ENCODE measurements at regions not wholly inside any gene's neighbourhood (a gene's known extent, or its start where the extent isn't known, plus 50 kb on each side); places are given as distances from the start of the nearest gene placed in this dataset.
A peak's percentile ranks its signal among the peaks of the same experiment; 100 is the strongest.

DNA sequence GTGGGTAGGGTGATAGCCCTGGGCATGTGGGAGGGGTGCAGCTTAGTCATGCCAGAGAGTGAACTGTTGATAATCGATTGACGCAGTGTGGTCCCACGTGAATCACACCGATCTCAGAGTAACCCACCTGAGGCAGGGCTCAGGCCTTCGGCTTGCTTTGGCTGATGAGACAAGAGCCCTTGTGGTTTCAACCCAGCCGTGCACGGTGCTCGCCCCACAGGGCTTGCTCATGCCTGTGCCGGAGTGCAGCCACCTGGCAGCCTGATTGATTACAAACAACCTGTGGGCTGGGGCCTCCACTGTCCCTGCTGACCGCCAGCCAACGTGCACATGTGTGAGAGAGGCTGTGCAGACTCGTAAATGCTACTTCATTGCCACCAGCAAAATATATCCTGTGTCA is 144.9 kb upstream of the ADARB2 start:
- Histone ChIP-seq H3K4ac (ENCODE audit: low read depth in 1 of 2, low read length in 2 of 2) (no peak overlapping the region), H2BK5ac (ENCODE audit: low read depth, low read length, poor library complexity, severe bottlenecking) (no peak overlapping the region), H2AFZ (ENCODE audit: low read depth, low read length) (no peak overlapping the region), H3K23ac (ENCODE audit: low read length in 2 of 2) (no peak overlapping the region), H3K9ac (ENCODE audit: low read length) (no peak overlapping the region), H3K14ac (ENCODE audit: low read length in 2 of 2) (no peak overlapping the region), H3K4me1 (ENCODE audit: control insufficient read depth, insufficient read depth, low read depth, low read length) (no peaks in the 10 kb centered on the region), H3K18ac (ENCODE audit: low read depth in 1 of 2, low read length in 2 of 2) (no peak overlapping the region), H2BK120ac (ENCODE audit: low read depth, low read length) (no peak overlapping the region), H3K36me3 (ENCODE audit: control insufficient read depth in 1 of 2, insufficient read depth in 2 of 2, low read depth in 1 of 2, low read length in 2 of 2) (no peaks in the 10 kb centered on the region), H4K8ac (ENCODE audit: low read length) (no peak overlapping the region), H2AK5ac (ENCODE audit: low read length, severe bottlenecking) (no peak overlapping the region), H3K4me3 (ENCODE audit: insufficient read depth in 1 of 2, low read depth in 1 of 2, low read length in 2 of 2) (peak overlapping the region in 1 of 2 experiments; percentile 40), H4K91ac (ENCODE audit: low read length) (no peak overlapping the region), H3K79me1 (replicated peaks; ENCODE audit: low read length, poor library complexity, severe bottlenecking) (no peaks in the 10 kb centered on the region), H2BK12ac (ENCODE audit: low read length in 2 of 2) (no peak overlapping the region), H2BK15ac (ENCODE audit: low read depth, poor library complexity, severe bottlenecking) (no peak overlapping the region), H3K27me3 (ENCODE audit: control insufficient read depth in 1 of 2, insufficient read depth in 1 of 2, low read length in 2 of 2) (no peaks in the 10 kb centered on the region), H3K27ac (ENCODE audit: low read length, poor library complexity, severe bottlenecking) (no peak overlapping the region), H3K4me2 (ENCODE audit: low read length, poor library complexity, severe bottlenecking) (no peak overlapping the region), H3K9me3 (ENCODE audit: control insufficient read depth, low read length) (peaks cover 26% of the 10 kb centered on the region)
- 76% methylated on average over 11 of the region's 12 CpGs for WGBS
- DNase-seq, result no peak

DNA sequence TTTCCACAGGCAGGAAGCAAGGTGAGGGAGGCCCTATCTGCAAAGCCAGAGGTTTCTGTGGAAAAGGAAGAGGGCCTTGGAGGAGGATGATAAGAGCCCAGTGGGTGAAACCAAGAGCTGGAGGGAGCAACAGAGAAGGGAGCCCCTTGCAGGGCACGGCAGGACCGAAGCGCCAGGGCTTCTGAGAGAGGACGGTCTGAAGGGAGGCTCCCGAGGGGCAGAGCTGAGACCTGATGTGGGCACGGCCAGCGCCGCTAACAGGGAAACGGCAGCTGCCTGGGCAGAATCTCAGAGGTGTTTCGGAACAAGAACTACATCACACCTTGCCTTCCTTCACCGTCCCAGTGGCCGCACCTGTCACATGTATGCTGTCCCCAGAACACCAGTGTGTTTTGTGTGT is 144.3 kb upstream of the ADARB2 start:
- Histone ChIP-seq H3K27ac (ENCODE audit: low read length, poor library complexity, severe bottlenecking) (no peak overlapping the region), H4K8ac (ENCODE audit: low read length) (no peak overlapping the region), H2BK12ac (ENCODE audit: low read length in 2 of 2) (no peak overlapping the region), H2BK5ac (ENCODE audit: low read depth, low read length, poor library complexity, severe bottlenecking) (no peak overlapping the region), H3K27me3 (ENCODE audit: control insufficient read depth in 1 of 2, insufficient read depth in 1 of 2, low read length in 2 of 2) (no peaks in the 10 kb centered on the region), H3K9me3 (ENCODE audit: control insufficient read depth, low read length) (peaks cover 24% of the 10 kb centered on the region), H2AK5ac (ENCODE audit: low read length, severe bottlenecking) (no peak overlapping the region), H2AFZ (ENCODE audit: low read depth, low read length) (no peak overlapping the region), H3K14ac (ENCODE audit: low read length in 2 of 2) (no peak overlapping the region), H3K4me3 (ENCODE audit: insufficient read depth in 1 of 2, low read depth in 1 of 2, low read length in 2 of 2) (no peak overlapping the region), H3K4me1 (ENCODE audit: control insufficient read depth, insufficient read depth, low read depth, low read length) (no peaks in the 10 kb centered on the region), H3K9ac (ENCODE audit: low read length) (no peak overlapping the region), H3K18ac (ENCODE audit: low read depth in 1 of 2, low read length in 2 of 2) (no peak overlapping the region), H3K79me1 (replicated peaks; ENCODE audit: low read length, poor library complexity, severe bottlenecking) (no peaks in the 10 kb centered on the region), H3K36me3 (ENCODE audit: control insufficient read depth in 1 of 2, insufficient read depth in 2 of 2, low read depth in 1 of 2, low read length in 2 of 2) (no peaks in the 10 kb centered on the region), H2BK15ac (ENCODE audit: low read depth, poor library complexity, severe bottlenecking) (no peak overlapping the region), H3K4ac (ENCODE audit: low read depth in 1 of 2, low read length in 2 of 2) (no peak overlapping the region), H2BK120ac (ENCODE audit: low read depth, low read length) (no peak overlapping the region), H3K4me2 (ENCODE audit: low read length, poor library complexity, severe bottlenecking) (no peak overlapping the region), H3K23ac (ENCODE audit: low read length in 2 of 2) (no peak overlapping the region), H4K91ac (ENCODE audit: low read length) (no peak overlapping the region)
- DNase-seq, result no peak
- 91% methylated on average over 8 of the region's 12 CpGs for WGBS

DNA sequence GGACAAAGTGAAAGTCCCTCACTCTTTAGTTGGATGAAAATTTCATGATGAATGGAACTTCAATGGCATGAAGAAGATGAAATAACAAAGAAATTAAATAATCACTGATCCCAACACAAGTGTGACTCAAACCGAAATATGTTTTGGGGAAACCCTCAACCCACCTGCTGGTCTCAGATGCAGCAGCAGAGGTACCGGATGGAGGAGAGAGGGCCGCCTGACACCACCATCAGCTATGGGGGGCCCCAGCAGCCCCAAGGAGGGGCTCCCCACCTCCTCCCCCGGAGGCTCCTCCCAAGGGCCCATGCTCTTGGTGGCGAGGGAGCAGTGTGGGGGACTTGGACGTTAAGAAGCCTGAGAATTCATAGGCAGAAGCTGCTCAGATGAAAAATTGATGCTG is 137.2 kb upstream of the ADARB2 start:
- Histone ChIP-seq H3K9me3 (ENCODE audit: control insufficient read depth, low read length) (peaks cover 8% of the 10 kb centered on the region), H4K91ac (ENCODE audit: low read length) (no peak overlapping the region), H3K27ac (ENCODE audit: low read length, poor library complexity, severe bottlenecking) (no peak overlapping the region), H3K27me3 (ENCODE audit: control insufficient read depth in 1 of 2, insufficient read depth in 1 of 2, low read length in 2 of 2) (no peaks in the 10 kb centered on the region), H3K4me3 (ENCODE audit: insufficient read depth in 1 of 2, low read depth in 1 of 2, low read length in 2 of 2) (no peak overlapping the region), H2BK120ac (ENCODE audit: low read depth, low read length) (no peak overlapping the region), H3K79me1 (replicated peaks; ENCODE audit: low read length, poor library complexity, severe bottlenecking) (no peaks in the 10 kb centered on the region), H2AK5ac (ENCODE audit: low read length, severe bottlenecking) (no peak overlapping the region), H3K9ac (ENCODE audit: low read length) (no peak overlapping the region), H3K36me3 (ENCODE audit: control insufficient read depth in 1 of 2, insufficient read depth in 2 of 2, low read depth in 1 of 2, low read length in 2 of 2) (no peaks in the 10 kb centered on the region), H4K8ac (ENCODE audit: low read length) (no peak overlapping the region), H2BK5ac (ENCODE audit: low read depth, low read length, poor library complexity, severe bottlenecking) (no peak overlapping the region), H3K23ac (ENCODE audit: low read length in 2 of 2) (no peak overlapping the region), H3K4me2 (ENCODE audit: low read length, poor library complexity, severe bottlenecking) (no peak overlapping the region), H3K4ac (ENCODE audit: low read depth in 1 of 2, low read length in 2 of 2) (no peak overlapping the region), H3K14ac (ENCODE audit: low read length in 2 of 2) (no peak overlapping the region), H2AFZ (ENCODE audit: low read depth, low read length) (no peak overlapping the region), H2BK15ac (ENCODE audit: low read depth, poor library complexity, severe bottlenecking) (no peak overlapping the region), H3K4me1 (ENCODE audit: control insufficient read depth, insufficient read depth, low read depth, low read length) (no peaks in the 10 kb centered on the region), H3K18ac (ENCODE audit: low read depth in 1 of 2, low read length in 2 of 2) (no peak overlapping the region), H2BK12ac (ENCODE audit: low read length in 2 of 2) (no peak overlapping the region)
- WGBS, result 79% methylated on average over 6 of the region's 6 CpGs
- no peak for DNase-seq

DNA sequence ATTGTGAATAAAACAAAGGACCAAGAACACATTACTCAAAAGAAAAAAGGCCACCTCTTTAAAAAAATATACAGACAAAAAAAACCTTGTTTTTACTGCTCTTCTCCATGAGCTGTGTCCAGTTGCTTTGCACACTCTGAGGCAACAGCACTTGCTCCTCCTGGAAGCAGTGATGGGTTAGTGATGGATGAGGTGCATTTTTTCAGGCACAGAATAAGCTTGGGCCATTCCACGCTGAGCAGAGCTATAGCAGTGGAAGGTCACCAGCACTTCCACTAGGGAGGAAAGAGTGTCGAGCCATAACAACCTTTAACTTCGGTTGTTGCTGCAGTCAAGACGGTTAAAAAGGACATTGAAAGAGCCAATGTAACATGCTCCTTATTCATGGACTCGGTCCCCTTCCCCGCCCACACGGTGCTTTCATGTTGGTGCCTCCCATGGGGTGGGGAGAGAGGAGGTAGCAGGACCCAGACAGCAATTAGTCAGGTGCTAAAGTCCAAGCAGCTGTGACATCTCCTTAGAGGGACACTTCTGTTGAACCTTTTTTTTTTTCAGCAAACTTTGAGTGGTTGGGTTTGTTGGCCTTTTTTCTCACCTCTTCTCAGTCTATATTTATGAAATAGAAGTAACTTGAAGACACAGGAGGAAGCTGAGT is 136.5 kb upstream of the ADARB2 start:
- Histone ChIP-seq H3K9ac (ENCODE audit: low read length) (no peak overlapping the region), H3K79me1 (replicated peaks; ENCODE audit: low read length, poor library complexity, severe bottlenecking) (no peaks in the 10 kb centered on the region)

More for the DNA sequence above, 136.5 kb upstream of the ADARB2 start:
- WGBS, result 68% methylated on average over 7 of the region's 7 CpGs
- H3K18ac ChIP-seq (ENCODE audit: low read depth in 1 of 2, low read length in 2 of 2), result no peak overlapping the region
- H4K8ac ChIP-seq (ENCODE audit: low read length), result no peak overlapping the region
- no peak overlapping the region for H2BK120ac ChIP-seq (ENCODE audit: low read depth, low read length)
- no peak overlapping the region for H2BK5ac ChIP-seq (ENCODE audit: low read depth, low read length, poor library complexity, severe bottlenecking)
- peaks cover 8% of the 10 kb centered on the region for H3K9me3 ChIP-seq (ENCODE audit: control insufficient read depth, low read length)
- no peak overlapping the region for H3K27ac ChIP-seq (ENCODE audit: low read length, poor library complexity, severe bottlenecking)
- no peak overlapping the region for H2BK12ac ChIP-seq (ENCODE audit: low read length in 2 of 2)
- no peak overlapping the region for H3K4ac ChIP-seq (ENCODE audit: low read depth in 1 of 2, low read length in 2 of 2)
- no peaks in the 10 kb centered on the region for H3K4me1 ChIP-seq (ENCODE audit: control insufficient read depth, insufficient read depth, low read depth, low read length)
- no peak overlapping the region for H2BK15ac ChIP-seq (ENCODE audit: low read depth, poor library complexity, severe bottlenecking)
- no peak overlapping the region for H3K23ac ChIP-seq (ENCODE audit: low read length in 2 of 2)
- no peak overlapping the region for H3K4me3 ChIP-seq (ENCODE audit: insufficient read depth in 1 of 2, low read depth in 1 of 2, low read length in 2 of 2)
- no peak overlapping the region for H4K91ac ChIP-seq (ENCODE audit: low read length)
- no peak overlapping the region for H2AFZ ChIP-seq (ENCODE audit: low read depth, low read length)
- H3K4me2 ChIP-seq (ENCODE audit: low read length, poor library complexity, severe bottlenecking), result no peak overlapping the region
- no peaks in the 10 kb centered on the region for H3K36me3 ChIP-seq (ENCODE audit: control insufficient read depth in 1 of 2, insufficient read depth in 2 of 2, low read depth in 1 of 2, low read length in 2 of 2)
- no peak overlapping the region for H2AK5ac ChIP-seq (ENCODE audit: low read length, severe bottlenecking)
- no peaks in the 10 kb centered on the region for H3K27me3 ChIP-seq (ENCODE audit: control insufficient read depth in 1 of 2, insufficient read depth in 1 of 2, low read length in 2 of 2)
- no peak overlapping the region for H3K14ac ChIP-seq (ENCODE audit: low read length in 2 of 2)
- no peak for DNase-seq

Measured in mesenchymal stem cell (in vitro differentiated cells and primary cell).